GM10266 (cell line): ENCODE measurements at regions not wholly inside any gene's neighbourhood (a gene's known extent, or its start where the extent isn't known, plus 50 kb on each side); places are given as distances from the start of the nearest gene placed in this dataset.

ENCODE experiments used
- DNase-seq: peaks from one replicate; pipeline ENCODE4 v3.0.0; 2012; ENCODE audit errors: extremely low spot score
- CTCF ChIP-seq: IDR thresholded peaks from 2 replicates; pipeline ENCODE4 v1.5.1; 2012; ENCODE audit warnings: mild to moderate bottlenecking, low read depth; ENCODE audit not compliant: control insufficient read depth, insufficient read depth; ENCODE audit errors: missing control alignments

- TF ChIP-seq CTCF, result no peak
- DNase-seq, result no peak
Observed at GRCh38 chr4:66187175-66187720, 517.0 kb upstream of the EPHA5 start.

GRCh38 chr4:66186095-66186494 is 515.8 kb upstream of the EPHA5 start:
- no peak for TF ChIP-seq CTCF
- DNase-seq, result no peak

- no peak for TF ChIP-seq CTCF
- no peak for DNase-seq
Observed at GRCh38 chr4:66182636-66183035, 512.3 kb upstream of the EPHA5 start.

- no peak for DNase-seq
- TF ChIP-seq CTCF, result no peak
Observed at GRCh38 chr4:66178906-66179305, 508.6 kb upstream of the EPHA5 start.

GRCh38 chr4:66169341-66169740 is 499.1 kb upstream of the EPHA5 start:
- DNase-seq, result no peak
- TF ChIP-seq CTCF, result no peak

GRCh38 chr4:66164869-66165268 is 494.6 kb upstream of the EPHA5 start:
- TF ChIP-seq CTCF, result no peak
- no peak for DNase-seq

GRCh38 chr4:66160606-66161005 is 490.3 kb upstream of the EPHA5 start:
- no peak for TF ChIP-seq CTCF
- no peak for DNase-seq
